ENCODE measurements at regions not wholly inside any gene's neighbourhood (a gene's known extent, or its start where the extent isn't known, plus 50 kb on each side); places are given as distances from the start of the nearest gene placed in this dataset.

- H3K36me3 ChIP-seq, result no peaks in the 10 kb centered on the region
- H3K4me1 ChIP-seq, result no peaks in the 10 kb centered on the region
- no peak for DNase-seq (ENCODE audit: low spot score in 2 of 2)
- intact Hi-C loops (cut with DNase I; ENCODE audit: low total_unique reads), result no loop called here
- H3K27me3 ChIP-seq, result no peaks in the 10 kb centered on the region
- no peak overlapping the region for H3K27ac ChIP-seq
- H3K9me3 ChIP-seq, result no peaks in the 10 kb centered on the region
- no peak for TF ChIP-seq CTCF (IDR thresholded peaks at IDR 0.05)
- H3K4me3 ChIP-seq, result no peak overlapping the region
These were observed 62.6 kb downstream of the ZIC1 start for GRCh38 chr3:147471741-147472140.

GRCh38 chr3:147472846-147473245, 63.7 kb downstream of the ZIC1 start:
- intact Hi-C loops (cut with DNase I; ENCODE audit: low total_unique reads), result no loop called here
- no peaks in the 10 kb centered on the region for H3K9me3 ChIP-seq
- no peak for DNase-seq (ENCODE audit: low spot score in 2 of 2)
- H3K4me1 ChIP-seq, result no peaks in the 10 kb centered on the region
- H3K27me3 ChIP-seq, result no peaks in the 10 kb centered on the region
- H3K4me3 ChIP-seq, result no peak overlapping the region
- H3K27ac ChIP-seq, result no peak overlapping the region
- TF ChIP-seq CTCF (IDR thresholded peaks at IDR 0.05), result no peak
- TF ChIP-seq POLR2A (IDR thresholded peaks at IDR 0.05), result no peak
- no peak for TF ChIP-seq POLR2AphosphoS5 (IDR thresholded peaks at IDR 0.05)
- no peaks in the 10 kb centered on the region for H3K36me3 ChIP-seq

GRCh38 chr3:147483145-147483544, 74.0 kb downstream of the ZIC1 start:
- H3K27ac ChIP-seq, result no peak overlapping the region
- intact Hi-C loops (cut with DNase I; ENCODE audit: low total_unique reads), result no loop called here
- TF ChIP-seq POLR2AphosphoS5 (IDR thresholded peaks at IDR 0.05) (no peak), CTCF (IDR thresholded peaks at IDR 0.05) (no peak), POLR2A (IDR thresholded peaks at IDR 0.05) (no peak)

DNA sequence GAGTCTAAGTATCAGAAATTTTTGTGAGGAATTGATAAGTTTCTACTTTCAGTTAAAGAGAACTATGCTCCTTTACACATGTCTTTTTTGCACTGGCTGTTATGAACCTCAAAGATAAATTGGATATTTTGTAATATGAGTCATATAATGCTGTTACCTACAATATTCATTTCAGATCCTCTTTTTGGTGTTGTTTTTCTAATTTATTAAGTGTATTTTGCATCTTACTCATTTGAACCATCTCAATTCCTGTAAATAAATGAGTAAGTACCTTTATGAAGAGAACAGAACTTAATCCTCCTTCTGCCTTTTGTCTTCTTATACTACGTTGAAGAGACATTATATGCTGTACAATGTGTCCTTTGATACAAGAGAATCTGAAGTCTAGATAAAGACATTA, 74.4 kb downstream of the ZIC1 start:
- no peaks in the 10 kb centered on the region for H3K36me3 ChIP-seq
- TF ChIP-seq CTCF (IDR thresholded peaks at IDR 0.05) (no peak), POLR2A (IDR thresholded peaks at IDR 0.05) (no peak), POLR2AphosphoS5 (IDR thresholded peaks at IDR 0.05) (no peak)
- no peak for DNase-seq (ENCODE audit: low spot score in 2 of 2)
- no peak overlapping the region for H3K4me3 ChIP-seq
- no peaks in the 10 kb centered on the region for H3K9me3 ChIP-seq
- H3K27ac ChIP-seq, result no peak overlapping the region
- no peaks in the 10 kb centered on the region for H3K4me1 ChIP-seq
- intact Hi-C loops (cut with DNase I; ENCODE audit: low total_unique reads), result no loop called here
- no peaks in the 10 kb centered on the region for H3K27me3 ChIP-seq

More at GRCh38 chr3:147483145-147483544, 74.0 kb downstream of the ZIC1 start:
- no peak for DNase-seq (ENCODE audit: low spot score in 2 of 2)
- Histone ChIP-seq H3K4me1 (no peaks in the 10 kb centered on the region), H3K9me3 (no peaks in the 10 kb centered on the region), H3K27me3 (no peaks in the 10 kb centered on the region), H3K36me3 (no peaks in the 10 kb centered on the region), H3K4me3 (no peak overlapping the region)

GRCh38 chr3:147493065-147493464, 83.9 kb downstream of the ZIC1 start:
- Histone ChIP-seq H3K4me3 (no peak overlapping the region), H3K36me3 (no peaks in the 10 kb centered on the region), H3K27me3 (no peaks in the 10 kb centered on the region), H3K27ac (no peak overlapping the region), H3K4me1 (no peaks in the 10 kb centered on the region), H3K9me3 (no peaks in the 10 kb centered on the region)
- no peak for DNase-seq (ENCODE audit: low spot score in 2 of 2)
- intact Hi-C loops (cut with DNase I; ENCODE audit: low total_unique reads), result loop anchor here (10.0 kb wide), 1 partner anchor 1562 kb away; no protein-coding TSS in a partner anchor
- no peak for TF ChIP-seq POLR2A (IDR thresholded peaks at IDR 0.05)
- TF ChIP-seq POLR2AphosphoS5 (IDR thresholded peaks at IDR 0.05), result no peak
- TF ChIP-seq CTCF (IDR thresholded peaks at IDR 0.05), result no peak

Measured in breast epithelium (tissue), 4 donors.